SK-N-SH (cell line): ENCODE measurements at regions not wholly inside any gene's neighbourhood (a gene's known extent, or its start where the extent isn't known, plus 50 kb on each side); places are given as distances from the start of the nearest gene placed in this dataset.

Experiments used
- CTCF ChIA-PET: fragments of 300-600, 350-600 bp; formaldehyde crosslinking; extraction: SDS; loops from one replicate; lab custom pipeline; 2021; lab: Yijun Ruan, JAX
- POLR2A ChIA-PET: fragments of 350-600 bp; sonication (Branson Sonifier 250); formaldehyde crosslinking; extraction: SDS; loops from one replicate; lab custom pipeline; 2020; ENCODE audit warnings: antibody characterized with exemption, inconsistent platforms; lab: Yijun Ruan, JAX
- DNase-seq: peaks from one replicate; pipeline ENCODE4 v3.0.0; 2012
- H2AFZ ChIP-seq: fragments of 200-600 bp; sonication (generic); 2 replicates; pipeline ENCODE4 v1.8.1; 2016; ENCODE audit warnings: antibody characterized with exemption, mild to moderate bottlenecking, low read depth
- H3F3A ChIP-seq: fragments of 200-600 bp; sonication (generic); replicated peaks from 2 replicates; pipeline ENCODE3; 2016; ENCODE audit warnings: antibody characterized with exemption, mild to moderate bottlenecking; ENCODE audit not compliant: insufficient read depth
- H3K27ac ChIP-seq, 2 experiments: fragments of 200-500 bp in 1 of 2; fragments of 200-600 bp in 1 of 2; sonication (Bioruptor generic) in 1 of 2; sonication (generic), shearing (Covaris generic) in 1 of 2; 2 replicates each; pipeline versions ENCODE4 v1.5.1 to v1.6.1; 2014 to 2016; ENCODE audit warnings: low read depth in 2 of 2, inconsistent platforms in 1 of 2, low read length in 1 of 2, mild to moderate bottlenecking in 1 of 2, mixed read lengths in 1 of 2
- H3K27me3 ChIP-seq: fragments of 200-600 bp; sonication (generic), shearing (Covaris generic); 2 replicates; pipeline ENCODE4 v1.6.1; 2016; ENCODE audit warnings: mixed run types; ENCODE audit not compliant: insufficient read depth
- H3K36me3 ChIP-seq, 2 experiments: fragments of 200-500 bp in 1 of 2; fragments of 200-600 bp in 1 of 2; sonication (Bioruptor generic) in 1 of 2; sonication (generic) in 1 of 2; replicated peaks in 1 of 2; 2 replicates each; pipeline versions ENCODE3 to v1.5.1; 2014 to 2016; ENCODE audit warnings: low read length in 1 of 2, mild to moderate bottlenecking in 1 of 2; ENCODE audit not compliant: insufficient read depth in 2 of 2, control insufficient read depth in 1 of 2
- H3K4me1 ChIP-seq, 2 experiments: fragments of 200-500 bp in 1 of 2; fragments of 200-600 bp in 1 of 2; sonication (Bioruptor generic) in 1 of 2; sonication (generic), shearing (Covaris generic) in 1 of 2; 2 replicates each; pipeline versions ENCODE4 v1.5.1 to v1.6.1; 2014 to 2016; ENCODE audit warnings: low read depth in 1 of 2, low read length in 1 of 2, mixed run types in 1 of 2; ENCODE audit not compliant: insufficient read depth in 2 of 2, control insufficient read depth in 1 of 2
- H3K4me2 ChIP-seq: fragments of 200-600 bp; sonication (generic), shearing (Covaris generic); 2 replicates; pipeline ENCODE4 v1.6.1; 2017; ENCODE audit warnings: mixed run types
- H3K4me3 ChIP-seq, 2 experiments: fragments of 200-500 bp in 1 of 2; fragments of 200-600 bp in 1 of 2; sonication (Bioruptor generic) in 1 of 2; sonication (generic), shearing (Covaris generic) in 1 of 2; 2 replicates each; pipeline versions ENCODE4 v1.5.1 to v1.8.1; 2014 to 2016; ENCODE audit warnings: low read depth in 2 of 2, inconsistent platforms in 1 of 2, low read length in 1 of 2, mild to moderate bottlenecking in 1 of 2, mixed read lengths in 1 of 2, moderate library complexity in 1 of 2
- H3K79me2 ChIP-seq: fragments of 200-600 bp; sonication (generic); 2 replicates; pipeline ENCODE4 v1.8.1; 2017; ENCODE audit warnings: mild to moderate bottlenecking; ENCODE audit not compliant: insufficient read depth
- H3K9ac ChIP-seq: fragments of 200-600 bp; sonication (generic); 2 replicates; pipeline ENCODE4 v1.6.1; 2017; ENCODE audit warnings: mixed run types
- H3K9me2 ChIP-seq: fragments of 200-600 bp; sonication (generic); 2 replicates; pipeline ENCODE4 v1.6.1; 2017; ENCODE audit warnings: mixed run types
- H3K9me3 ChIP-seq: fragments of 200-600 bp; sonication (generic); 2 replicates; pipeline ENCODE4 v1.6.1; 2017; ENCODE audit warnings: mixed run types, mild to moderate bottlenecking, moderate library complexity
- H4K20me1 ChIP-seq: fragments of 200-600 bp; sonication (generic); 2 replicates; pipeline ENCODE4 v1.6.1; 2017; ENCODE audit warnings: mild to moderate bottlenecking, mixed run types; ENCODE audit not compliant: insufficient read depth
- CHD2 ChIP-seq: fragments of 150-350 bp; IDR thresholded peaks from 2 replicates; pipeline ENCODE4 v1.6.1; 2018; ENCODE audit warnings: low read length; ENCODE audit not compliant: partially characterized antibody
- ELF1 ChIP-seq: IDR thresholded peaks from 2 replicates; pipeline ENCODE4 v1.4.0; 2012
- FOSL2 ChIP-seq: IDR thresholded peaks from 2 replicates; pipeline ENCODE4 v1.4.0; 2012; ENCODE audit warnings: low read depth, mild to moderate bottlenecking, moderate library complexity, borderline replicate concordance
- FOXJ3 ChIP-seq: sonication (generic); formaldehyde crosslinking; IDR thresholded peaks from 2 replicates; pipeline ENCODE4 v1.5.1; 2020; ENCODE audit warnings: mild to moderate bottlenecking, missing genetic modification reagents
- FOXM1 ChIP-seq: IDR thresholded peaks from 2 replicates; pipeline ENCODE4 v1.4.0; 2012; ENCODE audit warnings: low read depth, mild to moderate bottlenecking
- GATA2 ChIP-seq: sonication (generic); formaldehyde crosslinking; IDR thresholded peaks from 2 replicates; pipeline ENCODE4 v1.5.0; 2020; ENCODE audit warnings: mild to moderate bottlenecking, missing genetic modification reagents
- IRF3 ChIP-seq: fragments of 150-350 bp; IDR thresholded peaks from 2 replicates; pipeline ENCODE4 v1.6.1; 2016; ENCODE audit warnings: mild to moderate bottlenecking, low read depth, low read length
- POLR2AphosphoS5 ChIP-seq: IDR thresholded peaks from 2 replicates; pipeline ENCODE4 v1.6.1; 2012; ENCODE audit warnings: low read depth, low read length
- RAD21 ChIP-seq: IDR thresholded peaks from 2 replicates; pipeline ENCODE4 v1.6.1; 2012; ENCODE audit warnings: mild to moderate bottlenecking, low read length
- RCOR1 ChIP-seq: fragments of 150-350 bp; IDR thresholded peaks from 2 replicates; pipeline ENCODE4 v1.6.1; 2017; ENCODE audit warnings: antibody characterized with exemption, low read length
- REST ChIP-seq: IDR thresholded peaks from 2 replicates; pipeline ENCODE4 v1.6.1; 2012; ENCODE audit warnings: mild to moderate bottlenecking, low read depth, low read length, moderate library complexity
- RXRA ChIP-seq: IDR thresholded peaks from 2 replicates; pipeline ENCODE4 v1.4.0; 2012; ENCODE audit warnings: low read depth, mild to moderate bottlenecking, borderline replicate concordance
- SIN3A ChIP-seq: IDR thresholded peaks from 2 replicates; pipeline ENCODE4 v1.6.1; 2012; ENCODE audit warnings: low read depth, mild to moderate bottlenecking, low read length, moderate library complexity, borderline replicate concordance
- SMC3 ChIP-seq: IDR thresholded peaks from 2 replicates; pipeline ENCODE4 v1.6.1; 2012; ENCODE audit warnings: low read depth, low read length, improper control_type of control experiment
- TAF1 ChIP-seq: IDR thresholded peaks from 2 replicates; pipeline ENCODE4 v1.6.1; 2012; ENCODE audit warnings: low read depth, mild to moderate bottlenecking, low read length, moderate library complexity, borderline replicate concordance
- TCF12 ChIP-seq: IDR thresholded peaks from 2 replicates; pipeline ENCODE4 v1.4.0; 2012
- TEAD4 ChIP-seq: IDR thresholded peaks from 2 replicates; pipeline ENCODE4 v1.4.0; 2012; ENCODE audit warnings: mild to moderate bottlenecking, borderline replicate concordance; ENCODE audit not compliant: insufficient read depth
- YY1 ChIP-seq: IDR thresholded peaks from 2 replicates; pipeline ENCODE4 v1.4.0; 2012; ENCODE audit warnings: low read depth, mild to moderate bottlenecking
- WGBS: methylation state at CpG from one replicate; pipeline ENCODE4 v1.1.6; 2017; ENCODE audit warnings: low lambda C conversion rate; 5-methylcytosine and 5-hydroxymethylcytosine counted together
- TF ChIP-seq, protein P1 (sequence below): fragments of 150-350 bp; IDR thresholded peaks from 2 replicates; pipeline ENCODE4 v1.6.1; 2017; ENCODE audit warnings: antibody characterized with exemption, low read length, low read depth, borderline replicate concordance
- TF ChIP-seq, protein P2 (sequence below): fragments of 200-600 bp; sonication (generic); IDR thresholded peaks from 2 replicates; pipeline ENCODE4 v1.6.1; 2017; ENCODE audit warnings: antibody characterized with exemption, mild to moderate bottlenecking, moderate library complexity

- Histone ChIP-seq H3K9ac (no peak overlapping the region), H3K27ac (no peak overlapping the region), H4K20me1 (no peaks in the 10 kb centered on the region), H3K4me2 (no peak overlapping the region), H3K36me3 (no peaks in the 10 kb centered on the region), H3K4me3 (no peak overlapping the region), H3K4me1 (no peaks in the 10 kb centered on the region), H3F3A (no peaks in the 10 kb centered on the region), H3K9me2 (no peaks in the 10 kb centered on the region), H3K27me3 (no peaks in the 10 kb centered on the region), H2AFZ (no peak overlapping the region), H3K79me2 (no peaks in the 10 kb centered on the region), H3K9me3 (no peaks in the 10 kb centered on the region)
- ChIA-PET POLR2A (no interaction called here), CTCF (no interaction called here)
- TF ChIP-seq SIN3A = no peak
- TF ChIP-seq FOXM1 = no peak
- TF ChIP-seq RCOR1 = no peak
- no peak for TF ChIP-seq GATA2 (CRISPR knock-in tag)
- no peak for TF ChIP-seq YY1
- TF ChIP-seq, protein P1, sequence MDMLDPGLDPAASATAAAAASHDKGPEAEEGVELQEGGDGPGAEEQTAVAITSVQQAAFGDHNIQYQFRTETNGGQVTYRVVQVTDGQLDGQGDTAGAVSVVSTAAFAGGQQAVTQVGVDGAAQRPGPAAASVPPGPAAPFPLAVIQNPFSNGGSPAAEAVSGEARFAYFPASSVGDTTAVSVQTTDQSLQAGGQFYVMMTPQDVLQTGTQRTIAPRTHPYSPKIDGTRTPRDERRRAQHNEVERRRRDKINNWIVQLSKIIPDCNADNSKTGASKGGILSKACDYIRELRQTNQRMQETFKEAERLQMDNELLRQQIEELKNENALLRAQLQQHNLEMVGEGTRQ = no peak
- TF ChIP-seq IRF3 = no peak
- DNase-seq = no peak
These were observed 192.2 kb upstream of the NRIP1 start for GRCh38 chr21:15256996-15257395.

GRCh38 chr21:15257646-15258045 lies 192.8 kb upstream of the NRIP1 start:
- POLR2A ChIA-PET = no interaction called here

More at GRCh38 chr21:15257646-15258045, 192.8 kb upstream of the NRIP1 start:
- Histone ChIP-seq H3K27ac (no peak overlapping the region), H3K9me3 (no peaks in the 10 kb centered on the region), H3K36me3 (no peaks in the 10 kb centered on the region), H3F3A (no peaks in the 10 kb centered on the region), H3K4me2 (no peak overlapping the region), H3K4me1 (no peaks in the 10 kb centered on the region), H3K27me3 (no peaks in the 10 kb centered on the region), H3K9ac (no peak overlapping the region), H3K9me2 (no peaks in the 10 kb centered on the region), H4K20me1 (no peaks in the 10 kb centered on the region), H2AFZ (no peak overlapping the region), H3K79me2 (no peaks in the 10 kb centered on the region), H3K4me3 (no peak overlapping the region)
- CTCF ChIA-PET = interaction anchor here (1.6 kb wide), 1 partner anchor 11 kb away, joined by 4 read pairs; no protein-coding TSS in a partner anchor
- WGBS = 7% methylated on average over 4 of the region's 4 CpGs
- DNase-seq = no peak
- TF ChIP-seq REST = no peak
- TF ChIP-seq FOXJ3 = no peak
- TF ChIP-seq RXRA = no peak
- TF ChIP-seq RAD21 = no peak
- TF ChIP-seq POLR2AphosphoS5 = no peak
- TF ChIP-seq RCOR1 = no peak
- no peak for TF ChIP-seq FOSL2
- no peak for TF ChIP-seq SMC3
- TF ChIP-seq TAF1 = no peak
- TF ChIP-seq FOXM1 = no peak
- no peak for TF ChIP-seq TEAD4
- TF ChIP-seq, protein P2, sequence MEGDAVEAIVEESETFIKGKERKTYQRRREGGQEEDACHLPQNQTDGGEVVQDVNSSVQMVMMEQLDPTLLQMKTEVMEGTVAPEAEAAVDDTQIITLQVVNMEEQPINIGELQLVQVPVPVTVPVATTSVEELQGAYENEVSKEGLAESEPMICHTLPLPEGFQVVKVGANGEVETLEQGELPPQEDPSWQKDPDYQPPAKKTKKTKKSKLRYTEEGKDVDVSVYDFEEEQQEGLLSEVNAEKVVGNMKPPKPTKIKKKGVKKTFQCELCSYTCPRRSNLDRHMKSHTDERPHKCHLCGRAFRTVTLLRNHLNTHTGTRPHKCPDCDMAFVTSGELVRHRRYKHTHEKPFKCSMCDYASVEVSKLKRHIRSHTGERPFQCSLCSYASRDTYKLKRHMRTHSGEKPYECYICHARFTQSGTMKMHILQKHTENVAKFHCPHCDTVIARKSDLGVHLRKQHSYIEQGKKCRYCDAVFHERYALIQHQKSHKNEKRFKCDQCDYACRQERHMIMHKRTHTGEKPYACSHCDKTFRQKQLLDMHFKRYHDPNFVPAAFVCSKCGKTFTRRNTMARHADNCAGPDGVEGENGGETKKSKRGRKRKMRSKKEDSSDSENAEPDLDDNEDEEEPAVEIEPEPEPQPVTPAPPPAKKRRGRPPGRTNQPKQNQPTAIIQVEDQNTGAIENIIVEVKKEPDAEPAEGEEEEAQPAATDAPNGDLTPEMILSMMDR = no peak
- no peak for TF ChIP-seq TCF12
- TF ChIP-seq ELF1 = no peak
- no peak for TF ChIP-seq CHD2
